GM12878 (cell line): ENCODE measurements at regions not wholly inside any gene's neighbourhood (a gene's known extent, or its start where the extent isn't known, plus 50 kb on each side); places are given as distances from the start of the nearest gene placed in this dataset.

ENCODE experiments used
- ATAC-seq: fragments of 200-7000 bp; cut with Tn5 transposase; 3 replicates; pipeline ENCODE4 v1.9.1; 2020; ENCODE audit warnings: mild to moderate bottlenecking, moderate library complexity
- BruUV-seq: library from RNA; stranded (reverse); fragments of 400-500 nt; replicated peaks from 2 replicates; lab custom pipeline; 2021; lab: Mats Ljungman, UMichigan
- CTCF ChIA-PET: fragments of 300-600 bp; sonication (Branson Sonifier 250); formaldehyde crosslinking; extraction: SDS; loops from one replicate; lab custom pipeline; 2021; ENCODE audit warnings: inconsistent platforms; lab: Yijun Ruan, JAX
- POLR2A ChIA-PET: fragments of 350-600 bp; formaldehyde crosslinking; extraction: SDS; loops from one replicate; lab custom pipeline; 2021; ENCODE audit warnings: inconsistent platforms; lab: Charles Lee
- RAD21 ChIA-PET: fragments of 300-600 bp; sonication (Branson Sonifier 250); formaldehyde crosslinking; loops from one replicate; lab custom pipeline; 2023; ENCODE audit warnings: antibody characterized with exemption; ENCODE audit not compliant: unreplicated experiment; lab: Charles Lee
- SMC1A ChIA-PET: fragments of 300-600 bp; sonication (Branson Sonifier 250); formaldehyde crosslinking; loops from one replicate; lab custom pipeline; 2023; ENCODE audit not compliant: unreplicated experiment, uncharacterized antibody; lab: Charles Lee
- DNase-seq: peaks from one replicate; pipeline ENCODE4 v3.0.0-alpha.2; 2011; ENCODE audit warnings: low read depth, low spot score
- FAIRE-seq: peaks from 3 replicates; lab custom pipeline; 2011; peaks lifted over from hg19 to GRCh38; lab: Jason Lieb, UNC
- H2AFZ ChIP-seq: 2 replicates; pipeline ENCODE4 v1.6.0; 2011; ENCODE audit warnings: low read depth, low read length, control low read depth; ENCODE audit not compliant: control insufficient read depth
- H3K27ac ChIP-seq: 2 replicates; pipeline ENCODE4 v1.5.1; 2011; ENCODE audit warnings: control low read depth; ENCODE audit not compliant: control insufficient read depth, insufficient read depth
- H3K27me3 ChIP-seq, 2 experiments: replicated peaks in 1 of 2; 2 replicates each; pipeline versions ENCODE4 v1.6.0 to v1.6.1; 2011; ENCODE audit warnings: low read length in 1 of 2; ENCODE audit not compliant: control insufficient read depth in 2 of 2, insufficient read depth in 2 of 2
- H3K36me3 ChIP-seq, 2 experiments: 2 replicates each; pipeline ENCODE4 v1.5.1; 2011; ENCODE audit warnings: low read length in 1 of 2; ENCODE audit not compliant: control insufficient read depth in 2 of 2, insufficient read depth in 2 of 2
- H3K4me1 ChIP-seq: 2 replicates; pipeline ENCODE4 v1.6.1; 2011; ENCODE audit warnings: mild to moderate bottlenecking, low read length, moderate library complexity, mixed read lengths; ENCODE audit not compliant: control insufficient read depth, insufficient read depth
- H3K4me2 ChIP-seq: 2 replicates; pipeline ENCODE4 v1.6.0; 2011; ENCODE audit warnings: control low read depth; ENCODE audit not compliant: control insufficient read depth, insufficient read depth
- H3K4me3 ChIP-seq: fragments of 200-600 bp; sonication (generic); 2 replicates; pipeline ENCODE4 v1.5.1; 2016
- H3K79me2 ChIP-seq: 2 replicates; pipeline ENCODE4 v1.6.0; 2011; ENCODE audit warnings: low read length; ENCODE audit not compliant: control insufficient read depth, insufficient read depth
- H3K9ac ChIP-seq: 2 replicates; pipeline ENCODE4 v1.8.0; 2011; ENCODE audit warnings: low read length, control low read depth, mixed read lengths; ENCODE audit not compliant: control insufficient read depth, insufficient read depth
- H3K9me3 ChIP-seq: replicated peaks from 3 replicates; pipeline ENCODE4 v1.5.1; 2011; ENCODE audit warnings: mild to moderate bottlenecking, low read length; ENCODE audit not compliant: control insufficient read depth, insufficient read depth
- H4K20me1 ChIP-seq: 2 replicates; pipeline ENCODE4 v1.6.0; 2011; ENCODE audit not compliant: control insufficient read depth, insufficient read depth
- BACH1 ChIP-seq: fragments of 450-650 bp; IDR thresholded peaks from 2 replicates; pipeline ENCODE4 v1.6.1; 2017; ENCODE audit warnings: mild to moderate bottlenecking, borderline replicate concordance
- BHLHE40 ChIP-seq, 2 experiments: fragments of 450-650 bp in 1 of 2; IDR thresholded peaks; 2 replicates each; pipeline ENCODE4 v1.6.1; 2011 to 2017; ENCODE audit warnings: low read depth in 2 of 2, borderline replicate concordance in 1 of 2, improper control_type of control experiment in 1 of 2, low read length in 1 of 2, mild to moderate bottlenecking in 1 of 2
- CEBPB ChIP-seq, 2 experiments: fragments of 150-350 bp in 1 of 2; IDR thresholded peaks; 2 replicates each; pipeline ENCODE4 v1.6.1; 2012 to 2014; ENCODE audit warnings: low read depth in 2 of 2, low read length in 2 of 2, borderline replicate concordance in 1 of 2, inconsistent platforms in 1 of 2
- MEF2A ChIP-seq: IDR thresholded peaks from 2 replicates; pipeline ENCODE4 v1.6.1; 2011; ENCODE audit warnings: low read depth, mild to moderate bottlenecking, low read length, moderate library complexity; ENCODE audit not compliant: insufficient read depth
- NFIC ChIP-seq: IDR thresholded peaks from 2 replicates; pipeline ENCODE4 v1.6.1; 2012; ENCODE audit warnings: low read depth, mild to moderate bottlenecking, inconsistent platforms, low read length, moderate library complexity
- NFYB ChIP-seq: IDR thresholded peaks from 2 replicates; pipeline ENCODE4 v1.6.1; 2011; ENCODE audit warnings: low read depth, mild to moderate bottlenecking, low read length, improper control_type of control experiment, moderate library complexity; ENCODE audit not compliant: insufficient read depth
- NR2C1 ChIP-seq: fragments of 450-650 bp; IDR thresholded peaks from 2 replicates; pipeline ENCODE4 v1.6.1; 2017; ENCODE audit warnings: antibody characterized with exemption, mild to moderate bottlenecking, moderate library complexity
- RFX5 ChIP-seq: IDR thresholded peaks from 2 replicates; pipeline ENCODE4 v1.6.1; 2011; ENCODE audit warnings: low read depth, low read length, improper control_type of control experiment
- WGBS: methylation state at CpG from one replicate; pipeline ENCODE4 v1.1.6; 2016; ENCODE audit warnings: low lambda C conversion rate; ENCODE audit not compliant: insufficient replicate concordance, insufficient coverage; ENCODE audit errors: missing lambda C conversion rate; 5-methylcytosine and 5-hydroxymethylcytosine counted together
- in situ Hi-C: fragments of 300-500 bp; cut with MboI; formaldehyde crosslinking; loops from 9 replicates; pipeline ENCODE4 v1.14.3; 2018; ENCODE audit warnings: mixed read lengths
- intact Hi-C: fragments of 100-400 bp; cut with micrococcal nuclease; formaldehyde crosslinking; loops from one replicate; pipeline ENCODE4 v1.14.2; 2022; ENCODE audit not compliant: unreplicated experiment
- TF ChIP-seq, protein P1 (sequence below): fragments of 450-650 bp; IDR thresholded peaks from 2 replicates; pipeline ENCODE4 v1.6.1; 2018; ENCODE audit warnings: mild to moderate bottlenecking, low read depth, moderate library complexity; ENCODE audit not compliant: partially characterized antibody
- TF ChIP-seq, protein P2 (sequence below): fragments of 450-650 bp; formaldehyde crosslinking; IDR thresholded peaks from 2 replicates; pipeline ENCODE4 v1.5.0; 2022; ENCODE audit warnings: mild to moderate bottlenecking, missing genetic modification characterization

- TF ChIP-seq BACH1 (no peak), NFIC (no peak), CEBPB (IDR thresholded peaks at IDR 0.05; ENCODE audit: borderline replicate concordance in 1 of 2, low read depth in 2 of 2, low read length in 2 of 2) (no peak), NFYB (no peak)
Observed at GRCh38 chr4:30473225-30473624, 246.9 kb upstream of the PCDH7 start (continued).

- Histone ChIP-seq H3K36me3 (no peaks in the 10 kb centered on the region), H3K4me3 (no peak overlapping the region), H3K27me3 (no peaks in the 10 kb centered on the region), H4K20me1 (no peaks in the 10 kb centered on the region), H3K79me2 (no peaks in the 10 kb centered on the region), H3K9ac (no peak overlapping the region), H3K27ac (no peak overlapping the region), H2AFZ (no peak overlapping the region), H3K4me2 (no peak overlapping the region), H3K4me1 (no peaks in the 10 kb centered on the region), H3K9me3 (no peaks in the 10 kb centered on the region)
- intact Hi-C loops, result no loop called here
- CTCF ChIA-PET, result interaction anchor here (1.5 kb wide), 1 partner anchor 28 kb away, joined by 3 read pairs; no protein-coding TSS in a partner anchor
- RAD21 ChIA-PET, result no interaction called here
- SMC1A ChIA-PET, result no interaction called here
- ATAC-seq (no peak), DNase-seq (no peak), FAIRE-seq (no peak)
- in situ Hi-C loops, result no loop called here
- POLR2A ChIA-PET, result no interaction called here
- 63% methylated on average over 3 of the region's 3 CpGs for WGBS
- TF ChIP-seq BHLHE40 (IDR thresholded peaks at IDR 0.05; ENCODE audit: borderline replicate concordance in 1 of 2, low read depth in 2 of 2, low read length in 1 of 2), result no peak
- TF ChIP-seq MEF2A, result no peak
- TF ChIP-seq, protein P1, sequence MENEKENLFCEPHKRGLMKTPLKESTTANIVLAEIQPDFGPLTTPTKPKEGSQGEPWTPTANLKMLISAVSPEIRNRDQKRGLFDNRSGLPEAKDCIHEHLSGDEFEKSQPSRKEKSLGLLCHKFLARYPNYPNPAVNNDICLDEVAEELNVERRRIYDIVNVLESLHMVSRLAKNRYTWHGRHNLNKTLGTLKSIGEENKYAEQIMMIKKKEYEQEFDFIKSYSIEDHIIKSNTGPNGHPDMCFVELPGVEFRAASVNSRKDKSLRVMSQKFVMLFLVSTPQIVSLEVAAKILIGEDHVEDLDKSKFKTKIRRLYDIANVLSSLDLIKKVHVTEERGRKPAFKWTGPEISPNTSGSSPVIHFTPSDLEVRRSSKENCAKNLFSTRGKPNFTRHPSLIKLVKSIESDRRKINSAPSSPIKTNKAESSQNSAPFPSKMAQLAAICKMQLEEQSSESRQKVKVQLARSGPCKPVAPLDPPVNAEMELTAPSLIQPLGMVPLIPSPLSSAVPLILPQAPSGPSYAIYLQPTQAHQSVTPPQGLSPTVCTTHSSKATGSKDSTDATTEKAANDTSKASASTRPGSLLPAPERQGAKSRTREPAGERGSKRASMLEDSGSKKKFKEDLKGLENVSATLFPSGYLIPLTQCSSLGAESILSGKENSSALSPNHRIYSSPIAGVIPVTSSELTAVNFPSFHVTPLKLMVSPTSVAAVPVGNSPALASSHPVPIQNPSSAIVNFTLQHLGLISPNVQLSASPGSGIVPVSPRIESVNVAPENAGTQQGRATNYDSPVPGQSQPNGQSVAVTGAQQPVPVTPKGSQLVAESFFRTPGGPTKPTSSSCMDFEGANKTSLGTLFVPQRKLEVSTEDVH, result no peak
- TF ChIP-seq RFX5, result no peak
- TF ChIP-seq, protein P2, sequence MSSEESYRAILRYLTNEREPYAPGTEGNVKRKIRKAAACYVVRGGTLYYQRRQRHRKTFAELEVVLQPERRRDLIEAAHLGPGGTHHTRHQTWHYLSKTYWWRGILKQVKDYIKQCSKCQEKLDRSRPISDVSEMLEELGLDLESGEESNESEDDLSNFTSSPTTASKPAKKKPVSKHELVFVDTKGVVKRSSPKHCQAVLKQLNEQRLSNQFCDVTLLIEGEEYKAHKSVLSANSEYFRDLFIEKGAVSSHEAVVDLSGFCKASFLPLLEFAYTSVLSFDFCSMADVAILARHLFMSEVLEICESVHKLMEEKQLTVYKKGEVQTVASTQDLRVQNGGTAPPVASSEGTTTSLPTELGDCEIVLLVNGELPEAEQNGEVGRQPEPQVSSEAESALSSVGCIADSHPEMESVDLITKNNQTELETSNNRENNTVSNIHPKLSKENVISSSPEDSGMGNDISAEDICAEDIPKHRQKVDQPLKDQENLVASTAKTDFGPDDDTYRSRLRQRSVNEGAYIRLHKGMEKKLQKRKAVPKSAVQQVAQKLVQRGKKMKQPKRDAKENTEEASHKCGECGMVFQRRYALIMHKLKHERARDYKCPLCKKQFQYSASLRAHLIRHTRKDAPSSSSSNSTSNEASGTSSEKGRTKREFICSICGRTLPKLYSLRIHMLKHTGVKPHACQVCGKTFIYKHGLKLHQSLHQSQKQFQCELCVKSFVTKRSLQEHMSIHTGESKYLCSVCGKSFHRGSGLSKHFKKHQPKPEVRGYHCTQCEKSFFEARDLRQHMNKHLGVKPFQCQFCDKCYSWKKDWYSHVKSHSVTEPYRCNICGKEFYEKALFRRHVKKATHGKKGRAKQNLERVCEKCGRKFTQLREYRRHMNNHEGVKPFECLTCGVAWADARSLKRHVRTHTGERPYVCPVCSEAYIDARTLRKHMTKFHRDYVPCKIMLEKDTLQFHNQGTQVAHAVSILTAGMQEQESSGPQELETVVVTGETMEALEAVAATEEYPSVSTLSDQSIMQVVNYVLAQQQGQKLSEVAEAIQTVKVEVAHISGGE (CRISPR knock-in tag), result no peak
- TF ChIP-seq NR2C1, result no peak
- no TSS peak for BruUV-seq
Observed at GRCh38 chr4:30495251-30495650, 224.9 kb upstream of the PCDH7 start.
